Epidermal melanocyte (primary cell): ENCODE measurements at regions not wholly inside any gene's neighbourhood (a gene's known extent, or its start where the extent isn't known, plus 50 kb on each side); places are given as distances from the start of the nearest gene placed in this dataset.

ENCODE experiments used
- DNase-seq: peaks from one replicate; pipeline ENCODE4 v3.0.0; 2011; ENCODE audit warnings: low spot score; ENCODE audit not compliant: insufficient read length

DNA sequence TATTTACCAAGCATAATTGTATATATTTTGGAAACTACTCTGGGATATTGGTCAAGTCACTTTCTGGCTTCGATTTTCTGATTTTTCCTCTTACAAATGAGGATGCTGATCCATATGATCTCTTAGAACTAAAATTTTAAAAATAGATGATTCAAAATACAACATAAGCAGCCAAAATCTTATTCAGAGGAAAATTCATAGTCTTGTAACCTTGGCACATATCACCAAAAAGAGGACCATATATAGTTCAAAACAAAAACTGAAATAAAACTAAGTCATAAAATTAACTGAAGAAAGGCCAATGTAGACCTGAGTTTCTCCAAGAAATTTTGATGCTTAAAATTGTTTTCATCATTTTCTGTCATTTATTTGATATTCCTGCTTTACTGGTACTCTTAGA is 768.3 kb downstream of the SORCS3 start:
- DNase-seq = no peak

DNA sequence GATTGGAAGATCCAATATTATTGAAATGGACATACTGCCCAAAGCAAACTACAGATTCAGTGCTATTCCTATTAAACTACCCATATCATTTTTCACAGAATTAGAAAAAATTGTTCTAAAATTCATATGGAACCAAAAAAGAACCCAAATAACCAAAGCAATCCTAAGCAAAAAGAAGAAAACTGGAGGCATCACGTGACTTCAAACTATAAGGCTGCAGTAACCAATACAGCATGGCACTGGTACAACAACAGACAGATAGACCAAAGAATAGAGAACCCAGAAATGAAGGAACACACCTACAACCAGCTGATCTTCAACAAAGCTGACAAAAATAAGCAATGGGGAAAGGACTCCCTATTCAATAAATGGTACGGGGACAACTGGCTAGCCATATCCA is 765.4 kb downstream of the SORCS3 start:
- no peak for DNase-seq

DNA sequence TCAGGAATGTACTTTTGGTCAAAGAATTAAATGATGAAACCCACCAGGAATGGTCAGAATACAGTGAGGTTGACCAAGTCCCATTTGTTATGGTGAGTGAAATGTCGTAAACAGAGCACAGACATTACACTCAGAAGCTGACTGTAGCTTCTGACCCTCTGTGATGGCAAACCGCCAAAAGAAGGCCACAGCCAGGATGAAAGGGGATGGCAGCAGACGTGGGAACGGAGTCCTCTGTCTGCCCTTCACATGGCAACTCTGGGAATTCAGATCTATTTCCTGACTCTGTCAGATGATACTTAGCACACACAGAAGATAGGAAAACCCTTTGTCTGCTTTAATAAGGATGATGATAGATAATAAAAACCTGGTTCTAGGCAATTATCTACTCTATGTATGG is 757.1 kb downstream of the SORCS3 start:
- no peak for DNase-seq

DNA sequence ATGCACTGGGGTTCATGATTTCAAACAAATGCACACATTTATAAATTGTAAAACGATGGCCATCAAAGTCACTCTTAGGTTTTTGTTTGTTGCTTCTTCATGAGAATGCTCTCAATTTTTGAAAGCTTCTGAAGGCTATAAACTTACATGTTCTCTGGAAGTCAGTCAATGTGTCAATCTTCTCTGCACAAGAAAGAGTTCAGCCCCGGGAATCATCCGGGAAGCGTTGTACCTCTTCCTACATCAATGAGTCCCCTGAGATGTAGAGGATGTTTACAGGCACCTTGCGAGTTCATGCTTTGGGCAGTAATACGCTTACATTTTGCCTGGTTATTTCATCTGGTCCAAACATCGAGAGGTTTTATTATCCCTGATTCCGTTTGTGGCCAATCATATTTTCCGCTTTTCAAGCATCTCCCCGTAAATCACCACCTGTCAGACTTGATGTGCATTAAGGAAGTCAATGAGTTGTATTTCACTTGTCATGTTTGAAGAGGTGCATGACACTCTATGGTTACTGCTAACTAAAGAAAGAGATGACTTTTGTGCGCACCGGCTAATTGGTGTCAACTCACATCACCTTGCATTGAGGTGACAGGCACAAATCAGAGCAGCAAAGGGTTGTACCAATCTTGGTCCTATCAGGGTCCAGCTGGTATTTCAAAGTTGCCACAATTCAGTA is 750.7 kb downstream of the SORCS3 start:
- no peak for DNase-seq

DNA sequence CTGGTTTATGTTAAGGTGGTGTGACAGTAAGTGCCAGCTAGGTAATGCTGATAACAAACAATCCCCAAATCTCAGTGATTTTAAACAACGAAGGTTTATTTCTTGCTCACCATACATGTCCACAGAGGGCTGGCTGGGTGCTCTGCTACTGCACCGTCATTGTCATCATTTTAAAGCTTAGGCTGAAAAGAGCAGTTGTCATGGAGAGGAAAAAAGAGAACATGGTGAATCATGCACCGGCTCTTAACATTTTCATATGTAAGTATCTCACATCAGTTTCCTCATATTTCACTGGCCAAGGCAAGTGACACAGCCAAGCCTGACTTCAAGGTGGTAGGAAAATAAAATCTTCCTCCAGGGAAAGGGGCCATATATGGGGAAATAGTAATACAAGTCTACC is 746.9 kb downstream of the SORCS3 start:
- DNase-seq = no peak

DNA sequence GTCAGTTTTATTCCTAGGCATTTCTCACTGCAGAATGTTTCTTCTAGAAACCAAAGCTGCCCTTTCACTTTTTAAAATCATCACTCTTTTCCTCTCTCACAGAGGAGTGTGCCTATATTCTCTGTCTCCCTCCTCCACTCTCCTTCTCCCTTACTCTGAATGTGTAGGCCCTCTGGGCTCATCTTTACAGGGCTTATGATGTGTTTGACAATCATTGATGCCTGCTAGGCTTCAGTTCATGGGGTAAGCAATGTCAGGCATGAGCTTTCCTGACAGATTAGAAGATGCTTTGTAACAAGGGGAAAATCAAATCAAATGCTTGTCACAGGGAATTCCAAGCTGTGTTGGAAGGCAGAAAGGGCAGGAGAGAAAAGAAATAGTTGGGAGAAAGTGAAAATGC is 742.9 kb downstream of the SORCS3 start:
- DNase-seq = no peak

DNA sequence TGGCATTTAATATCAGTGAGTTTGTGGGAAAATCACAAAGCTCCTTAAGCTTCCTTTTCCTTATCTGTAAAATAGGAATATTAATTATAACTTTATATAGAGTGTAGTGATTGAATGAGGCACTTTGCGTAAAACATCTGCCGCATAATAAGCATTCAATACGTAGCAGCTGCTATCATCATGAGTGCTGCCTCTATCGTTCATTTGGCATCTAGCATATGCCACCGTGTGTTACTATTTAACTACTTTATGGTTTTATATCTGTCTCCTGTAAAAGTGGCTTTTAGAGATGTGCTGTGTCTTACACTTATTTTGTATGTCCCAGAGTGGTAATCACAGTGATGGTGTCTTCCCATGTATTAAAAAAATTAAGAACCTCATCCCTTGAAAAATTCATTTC is 729.6 kb downstream of the SORCS3 start:
- no peak for DNase-seq

DNA sequence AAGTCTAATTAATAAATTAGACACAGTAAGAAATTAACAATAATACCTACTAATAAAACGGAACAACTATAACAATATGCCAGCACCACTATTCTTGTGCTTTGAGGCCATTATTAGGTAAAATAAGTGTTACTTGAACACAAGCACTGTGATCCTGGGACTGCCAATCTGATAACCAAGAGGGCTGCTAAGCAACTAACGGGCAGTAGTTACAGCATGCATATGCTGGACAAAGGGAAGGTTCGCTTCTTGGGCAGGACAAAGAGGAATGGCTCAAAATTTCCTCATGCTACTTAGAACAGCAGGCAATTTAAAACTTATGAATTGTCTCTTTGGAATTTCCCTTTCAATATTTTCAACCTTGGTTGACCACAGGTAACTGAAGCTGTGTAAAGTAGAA is 718.6 kb downstream of the SORCS3 start:
- DNase-seq = no peak

DNA sequence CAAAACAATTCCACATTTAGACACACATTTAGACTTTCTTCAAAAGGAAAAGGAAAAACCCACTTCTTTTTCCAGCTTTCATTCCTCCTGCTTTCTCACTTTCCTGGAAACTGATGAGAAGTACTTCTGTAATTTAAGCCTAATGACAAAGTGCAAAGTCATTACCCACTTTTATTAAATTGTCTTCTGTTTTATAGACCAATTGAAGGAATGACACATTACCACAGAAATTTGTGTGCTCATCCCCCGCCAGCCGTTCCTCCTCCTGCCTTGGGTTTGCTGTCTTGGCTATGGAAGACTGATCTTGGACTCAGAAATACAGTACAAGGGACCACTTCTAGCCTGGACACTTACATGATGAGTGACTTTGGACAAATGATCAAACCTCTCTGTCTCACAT is 717.8 kb downstream of the SORCS3 start:
- DNase-seq = no peak

DNA sequence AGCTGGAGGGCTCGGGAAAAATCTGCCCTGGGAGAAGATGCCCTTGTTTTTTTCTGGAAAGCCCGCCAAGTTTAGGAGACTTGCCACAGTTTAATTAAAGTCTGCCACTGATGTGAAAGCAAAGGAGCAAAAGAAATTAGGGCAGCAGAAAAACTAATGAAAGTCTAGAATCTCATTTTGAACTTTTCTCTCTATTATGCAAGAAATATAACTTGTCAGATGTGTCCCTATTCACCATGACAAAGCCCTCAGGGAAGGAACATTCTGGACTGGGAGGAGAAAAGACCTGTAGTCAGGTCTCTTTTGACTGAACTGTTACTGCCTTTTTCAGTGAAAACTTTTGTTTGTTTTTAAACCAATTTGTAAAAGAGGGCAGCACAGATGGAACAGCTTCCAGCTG is 715.5 kb downstream of the SORCS3 start:
- no peak for DNase-seq

DNA sequence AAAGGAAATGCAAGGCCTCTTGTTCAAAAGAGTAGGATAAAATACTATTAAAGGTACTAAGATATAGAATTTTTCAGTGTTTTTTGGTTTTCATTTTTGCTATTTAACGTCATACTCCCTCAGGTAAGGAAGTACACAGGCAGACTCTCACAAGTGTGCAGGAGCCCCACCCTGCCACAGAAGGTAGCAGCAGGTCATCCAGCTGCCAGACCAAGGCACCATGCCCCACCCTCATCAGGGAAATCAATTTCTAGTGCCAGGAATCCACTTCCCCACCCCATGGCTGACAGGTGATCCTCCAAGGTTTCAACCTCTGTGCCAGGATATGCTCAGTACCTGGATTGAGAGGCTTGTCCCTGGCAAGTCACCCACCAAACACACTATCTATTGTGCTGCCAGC is 712.9 kb downstream of the SORCS3 start:
- DNase-seq = no peak

DNA sequence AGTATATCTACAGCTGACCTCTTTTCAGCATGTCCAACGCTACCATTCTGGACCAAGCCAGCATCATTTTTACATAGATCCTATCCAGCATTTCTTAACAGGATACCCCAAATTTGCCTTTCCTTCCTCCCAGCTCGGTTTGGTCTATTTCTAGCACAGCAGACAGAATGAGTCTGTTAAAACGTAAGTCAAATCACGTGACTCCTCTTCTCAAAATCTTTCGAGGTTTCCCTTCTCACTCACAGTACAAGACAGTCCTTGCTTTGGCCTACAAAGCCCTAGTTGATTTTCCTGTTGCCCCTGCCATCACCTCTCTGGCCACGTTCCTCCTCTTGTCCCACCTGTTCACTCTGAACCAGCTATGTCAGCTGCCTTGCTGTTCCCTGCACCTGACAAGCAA is 711.7 kb downstream of the SORCS3 start:
- DNase-seq = no peak

DNA sequence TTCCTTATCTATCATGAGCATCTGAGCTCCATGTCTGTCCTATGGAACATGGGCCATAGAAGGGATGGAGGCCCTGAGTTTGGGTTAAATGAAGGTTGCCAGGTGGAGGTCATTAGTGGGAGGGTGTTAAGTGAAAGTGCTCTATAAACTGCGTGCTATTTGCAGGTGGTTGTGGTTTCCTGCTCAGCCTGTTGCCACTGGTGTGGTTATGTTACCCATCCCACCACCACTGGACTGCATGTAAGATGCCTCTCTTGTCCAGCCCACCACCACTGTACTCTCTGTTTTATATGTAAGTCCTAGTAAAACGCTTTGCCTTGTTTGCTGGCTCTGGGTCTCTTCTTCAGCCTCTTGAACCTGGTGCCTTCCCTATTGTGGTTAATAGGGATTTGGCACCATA is 711.2 kb downstream of the SORCS3 start:
- no peak for DNase-seq

DNA sequence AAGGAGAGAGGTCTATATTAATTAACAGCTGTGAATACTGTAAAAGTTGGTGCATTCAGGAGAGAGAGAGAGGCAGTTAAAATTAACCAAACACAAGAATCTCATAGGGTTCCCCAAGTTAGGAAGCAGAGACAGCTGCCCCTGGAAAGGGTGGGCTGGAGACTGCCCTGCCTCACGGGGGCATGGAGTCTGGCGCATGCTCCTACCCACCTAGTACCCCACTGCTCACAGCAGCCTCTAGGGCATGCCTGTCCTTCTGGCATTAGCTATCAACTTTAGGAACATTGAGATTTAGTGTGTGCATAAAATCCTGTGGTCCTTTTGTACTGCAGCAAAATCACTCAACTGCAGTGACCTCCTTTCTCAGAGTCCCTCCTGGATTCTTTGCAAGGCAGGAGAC is 710.1 kb downstream of the SORCS3 start:
- no peak for DNase-seq

DNA sequence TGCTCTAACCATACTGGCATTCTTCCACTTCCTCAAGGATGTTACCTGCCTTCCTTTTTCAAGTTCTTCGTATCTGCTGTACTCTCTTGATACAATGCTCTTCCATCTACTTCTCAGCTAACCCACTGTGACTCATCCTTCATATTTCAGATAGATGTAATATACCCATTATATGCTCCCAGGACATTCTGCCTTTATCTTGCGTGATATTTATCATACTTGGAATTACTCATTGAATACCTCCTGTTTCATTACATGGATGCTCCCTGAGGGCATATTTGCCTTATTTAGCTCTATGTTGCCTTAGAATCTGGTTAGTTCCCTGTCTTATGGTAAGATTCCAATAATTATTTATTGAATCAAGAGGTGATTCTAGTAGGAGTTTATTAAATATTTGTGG is 706.4 kb downstream of the SORCS3 start:
- DNase-seq = no peak

DNA sequence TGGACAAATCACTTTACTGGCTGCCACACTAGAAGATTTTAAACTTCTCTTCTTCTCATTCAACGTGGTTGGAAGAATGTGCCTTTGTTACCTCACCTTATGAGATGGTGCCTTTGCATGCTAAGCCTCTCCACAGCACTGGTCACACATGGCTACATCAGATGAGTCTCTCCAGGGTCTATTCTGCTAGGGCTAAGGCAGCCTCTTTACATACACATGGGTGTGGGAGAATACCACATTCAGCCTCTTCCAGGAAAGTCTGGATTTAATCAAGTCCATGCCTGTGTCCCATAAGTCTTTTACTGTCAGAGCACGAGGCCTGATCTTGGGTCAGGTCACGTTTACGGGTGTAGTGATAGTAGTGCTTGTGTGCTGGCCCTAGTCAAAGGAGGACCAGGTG is 701.5 kb downstream of the SORCS3 start:
- no peak for DNase-seq

DNA sequence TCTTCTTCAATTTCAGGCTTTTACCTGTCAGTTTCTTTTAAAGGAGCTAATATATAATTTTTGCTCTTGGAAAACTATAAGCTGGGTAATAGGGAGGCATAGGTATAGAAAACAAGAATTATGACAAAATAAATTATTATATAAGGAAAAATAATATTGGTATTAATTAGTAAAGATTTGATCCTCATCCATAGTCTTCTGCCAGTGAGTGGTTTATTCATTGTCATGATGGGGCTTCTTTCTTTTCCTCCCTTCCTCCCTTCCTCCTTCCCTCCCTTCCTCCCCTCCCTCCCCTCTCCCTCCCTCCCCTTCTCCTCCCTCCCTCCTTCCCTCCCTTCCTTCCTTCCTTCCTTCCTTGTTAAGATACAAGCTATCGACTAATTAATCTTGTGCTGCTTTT is 698.6 kb downstream of the SORCS3 start:
- no peak for DNase-seq

DNA sequence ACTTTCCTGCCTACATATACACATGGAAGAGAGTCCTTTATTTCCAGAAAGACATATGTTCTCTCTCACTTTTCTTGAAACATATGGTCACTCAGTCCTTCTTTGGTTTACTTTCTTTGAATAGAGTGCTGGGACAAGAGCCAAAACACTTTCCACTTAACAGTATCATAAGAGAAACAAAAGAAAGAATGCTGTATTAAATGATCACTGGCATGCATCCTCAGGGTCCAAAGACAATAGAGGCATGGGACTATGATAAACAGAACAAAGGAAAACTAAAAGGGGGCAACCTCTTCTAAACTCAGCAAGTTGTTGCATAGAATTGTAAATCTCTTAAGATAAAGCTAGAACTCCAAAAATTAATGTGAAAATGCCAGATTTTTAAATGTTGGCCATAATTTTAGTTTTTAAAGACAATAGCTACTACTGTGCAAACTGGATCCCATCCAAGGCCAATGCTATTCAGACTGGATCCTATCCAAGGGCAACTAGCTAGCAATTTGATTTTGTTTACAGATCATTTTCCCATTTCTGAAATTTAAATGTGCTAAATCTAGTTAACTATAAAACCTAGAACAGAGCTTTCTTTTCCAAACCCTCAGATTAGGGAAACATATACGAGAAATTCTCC is 687.5 kb downstream of the SORCS3 start:
- no peak for DNase-seq
